ENCODE measurements at regions not wholly inside any gene's neighbourhood (a gene's known extent, or its start where the extent isn't known, plus 50 kb on each side); places are given as distances from the start of the nearest gene placed in this dataset.
A peak's percentile ranks its signal among the peaks of the same experiment; 100 is the strongest.

GRCh38 chr6:135739288-135739687, 112.2 kb upstream of the PDE7B start (continued):
- TF ChIP-seq POLR2A (IDR thresholded peaks at IDR 0.05; ENCODE audit: borderline replicate concordance, extremely low read depth, insufficient read depth, insufficient read length) (no peak), RAD21 (IDR thresholded peaks at IDR 0.05; ENCODE audit: low read depth) (no peak), SRF (IDR thresholded peaks at IDR 0.05; ENCODE audit: low read depth) (no peak), CEBPB (IDR thresholded peaks at IDR 0.05; ENCODE audit: low read depth) (no peak), FOSL1 (IDR thresholded peaks at IDR 0.05; ENCODE audit: low read depth) (no peak), TCF7L2 (IDR thresholded peaks at IDR 0.05; ENCODE audit: borderline replicate concordance, extremely low read depth, insufficient read depth, insufficient read length) (no peak), ZFX (IDR thresholded peaks at IDR 0.05) (no peak), SIN3A (IDR thresholded peaks at IDR 0.05; ENCODE audit: low read depth) (no peak), CBX3 (IDR thresholded peaks at IDR 0.05; ENCODE audit: low read depth) (no peak), SP1 (IDR thresholded peaks at IDR 0.05; ENCODE audit: low read depth) (no peak)

DNA sequence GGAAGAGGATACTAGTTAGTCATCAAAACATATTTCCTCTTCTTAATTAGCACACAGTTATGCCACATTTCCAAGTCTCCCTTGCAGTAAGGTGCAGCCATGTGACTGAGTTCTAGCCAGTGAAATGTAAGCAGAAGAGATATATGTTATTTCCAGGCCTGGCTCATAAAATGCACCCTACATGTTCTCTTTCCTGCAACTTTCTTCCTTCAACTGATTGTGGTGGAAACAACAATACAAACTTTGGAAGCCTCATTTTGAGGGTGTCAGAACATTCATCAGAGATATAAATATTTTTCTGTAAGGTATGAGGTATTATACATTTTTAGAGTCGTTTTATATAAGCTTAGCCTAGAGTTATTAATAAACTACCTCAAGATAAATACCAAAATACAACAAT, 110.9 kb upstream of the PDE7B start:
- H2AFZ ChIP-seq (ENCODE audit: low read depth, low read length, poor library complexity, severe bottlenecking): peak overlapping the region; percentile 14
- POLR2A ChIA-PET: no interaction called here
- no peak for DNase-seq (ENCODE audit: low read depth, low spot score)
- ATAC-seq: no peak
- H3K4me1 ChIP-seq (ENCODE audit: control insufficient read depth in 1 of 2, insufficient read depth in 2 of 2, low read length in 2 of 2): no peaks in the 10 kb centered on the region
- no peak for TF ChIP-seq EGR1 (IDR thresholded peaks at IDR 0.05; ENCODE audit: low read depth)
- no peaks in the 10 kb centered on the region for H3K27me3 ChIP-seq (ENCODE audit: insufficient read depth, low read length)
- CTCF ChIA-PET: no interaction called here
- H3K27ac ChIP-seq (ENCODE audit: low read depth, low read length): no peak overlapping the region
- no TSS peak for BruUV-seq (replicated peaks)
- H3K9ac ChIP-seq (ENCODE audit: low read length): no peak overlapping the region
- intact Hi-C loops (cut with micrococcal nuclease): no loop called here
- H3K79me2 ChIP-seq (ENCODE audit: insufficient read depth, low read length): no peaks in the 10 kb centered on the region
- H3K4me3 ChIP-seq (replicated peaks in 1 of 2; ENCODE audit: low read depth in 1 of 2, low read length in 2 of 2): no peak overlapping the region
- RAD21 ChIA-PET (ENCODE audit: low non-redundant PET in 1 of 2, low total read pairs in 2 of 2, uncharacterized antibody in 2 of 2, unreplicated experiment in 2 of 2): no interaction called here
- H3K36me3 ChIP-seq (ENCODE audit: control insufficient read depth in 1 of 2, insufficient read depth in 2 of 2, low read length in 2 of 2): no peaks in the 10 kb centered on the region
- H3K9me2 ChIP-seq (ENCODE audit: insufficient read depth): no peaks in the 10 kb centered on the region
- no peak overlapping the region for H3K4me2 ChIP-seq (ENCODE audit: low read length)
- no peaks in the 10 kb centered on the region for H4K20me1 ChIP-seq (ENCODE audit: insufficient read depth)
- H3K9me3 ChIP-seq (ENCODE audit: control insufficient read depth in 1 of 2, insufficient read depth in 1 of 2, low read depth in 1 of 2, low read length in 2 of 2): no peaks in the 10 kb centered on the region

- POLR2A ChIA-PET: no interaction called here
- RAD21 ChIA-PET (ENCODE audit: low non-redundant PET in 1 of 2, low total read pairs in 2 of 2, uncharacterized antibody in 2 of 2, unreplicated experiment in 2 of 2): no interaction called here
- Histone ChIP-seq H2AFZ (ENCODE audit: low read depth, low read length, poor library complexity, severe bottlenecking) (no peak overlapping the region), H3K9me2 (ENCODE audit: insufficient read depth) (no peaks in the 10 kb centered on the region), H3K4me1 (ENCODE audit: control insufficient read depth in 1 of 2, insufficient read depth in 2 of 2, low read length in 2 of 2) (no peaks in the 10 kb centered on the region), H3K79me2 (ENCODE audit: insufficient read depth, low read length) (no peaks in the 10 kb centered on the region), H4K20me1 (ENCODE audit: insufficient read depth) (no peaks in the 10 kb centered on the region), H3K9me3 (ENCODE audit: control insufficient read depth in 1 of 2, insufficient read depth in 1 of 2, low read depth in 1 of 2, low read length in 2 of 2) (no peaks in the 10 kb centered on the region), H3K9ac (ENCODE audit: low read length) (no peak overlapping the region), H3K4me3 (replicated peaks in 1 of 2; ENCODE audit: low read depth in 1 of 2, low read length in 2 of 2) (no peak overlapping the region), H3K36me3 (ENCODE audit: control insufficient read depth in 1 of 2, insufficient read depth in 2 of 2, low read length in 2 of 2) (no peaks in the 10 kb centered on the region), H3K4me2 (ENCODE audit: low read length) (no peak overlapping the region), H3K27me3 (ENCODE audit: insufficient read depth, low read length) (no peaks in the 10 kb centered on the region), H3K27ac (ENCODE audit: low read depth, low read length) (no peak overlapping the region)
- BruUV-seq (replicated peaks): no TSS peak
- peak; percentile 76 for ATAC-seq
- CTCF ChIA-PET: interaction anchor here (0.7 to 1.7 kb wide), 5 partner anchors 9 to 21 kb away, joined by 3 to 7 read pairs (median 4); no protein-coding TSS in a partner anchor
- DNase-seq (ENCODE audit: low read depth, low spot score): no peak
- intact Hi-C loops (cut with micrococcal nuclease): no loop called here
- TF ChIP-seq CTCF (IDR thresholded peaks at IDR 0.05 in 2 of 3, conservative IDR thresholded peaks at IDR 0.05 in 1 of 3; ENCODE audit: borderline replicate concordance in 1 of 3, insufficient read depth in 1 of 3, low read depth in 2 of 3, low read length in 2 of 3) (peak in 2 of 3 experiments; percentile 38 to 58; a peak in 4 of 6 replicates), ELF1 (IDR thresholded peaks at IDR 0.05; ENCODE audit: borderline replicate concordance, low read depth) (no peak), TCF7L2 (IDR thresholded peaks at IDR 0.05; ENCODE audit: borderline replicate concordance, extremely low read depth, insufficient read depth, insufficient read length) (no peak)
Measured at GRCh38 chr6:135743476-135743875, 108.0 kb upstream of the PDE7B start.
